ENCODE measurements at regions not wholly inside any gene's neighbourhood (a gene's known extent, or its start where the extent isn't known, plus 50 kb on each side); places are given as distances from the start of the nearest gene placed in this dataset.

DNA sequence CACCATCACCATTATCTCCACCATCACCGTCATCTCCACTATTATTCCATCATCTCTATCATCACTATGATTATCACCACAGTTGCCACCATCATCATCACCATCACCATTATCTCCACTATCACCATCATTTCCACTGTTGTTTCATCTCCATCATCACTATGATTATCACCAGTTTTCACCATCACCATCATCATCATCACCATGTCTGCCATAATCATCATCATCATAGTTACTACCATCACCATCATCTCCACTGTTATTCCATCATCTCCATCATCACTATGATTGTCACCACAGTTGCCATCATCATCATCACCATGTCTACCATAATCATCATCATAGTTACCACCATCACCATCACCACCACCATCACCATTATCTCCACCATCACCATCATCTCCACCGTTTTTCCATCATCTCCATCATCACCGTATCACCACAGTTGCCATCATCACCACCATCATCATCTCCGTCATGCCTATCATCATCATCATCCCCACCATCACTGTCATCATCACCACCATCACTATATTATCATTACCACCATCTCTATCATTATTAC lies 264.9 kb downstream of the BRD1 start:
- no peak for ATAC-seq (replicated peaks in 6 of 8)
- Histone ChIP-seq H3K27ac (no peak overlapping the region), H3K4me1 (replicated peaks in 1 of 2) (no peaks in the 10 kb centered on the region), H3K4me3 (no peak overlapping the region)
- WGBS, 10 experiments: 0 to 87% (median 37%) methylated on average over 1 to 4 of the region's 4 CpGs; no CpG with 5 or more reads in 1 of the 10 experiments
- in situ Hi-C loops (cut with MboI; ENCODE audit: low pct_unique_long_range_greater_than_20kb in 2 of 9, low sequenced_read_pairs in 9 of 9, unreplicated experiment in 9 of 9): no loop called here

DNA sequence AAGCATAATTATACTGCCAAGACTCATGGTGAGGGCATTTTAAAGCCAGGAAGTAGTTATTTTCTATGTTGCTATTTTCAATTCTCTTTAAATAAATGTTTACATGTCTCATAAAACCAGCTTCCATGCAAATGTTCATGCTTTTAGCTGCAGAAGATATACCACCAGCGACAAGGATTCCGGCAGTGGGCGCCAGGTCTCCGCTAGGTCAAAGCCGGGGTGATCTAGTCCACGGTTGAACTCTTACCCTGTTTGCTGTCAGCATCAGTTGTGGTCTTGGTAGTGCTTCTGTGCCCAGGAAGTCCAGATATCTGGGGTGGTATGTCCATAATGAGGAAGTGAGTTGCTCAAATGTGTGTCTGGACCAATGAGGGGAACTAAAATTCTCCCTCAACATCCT lies 265.7 kb downstream of the BRD1 start:
- in situ Hi-C loops (cut with MboI; ENCODE audit: low pct_unique_long_range_greater_than_20kb in 2 of 9, low sequenced_read_pairs in 9 of 9, unreplicated experiment in 9 of 9): no loop called here
- no peak overlapping the region for H3K27ac ChIP-seq
- H3K4me3 ChIP-seq: no peak overlapping the region
- no peaks in the 10 kb centered on the region for H3K4me1 ChIP-seq (replicated peaks in 1 of 2)
- WGBS, 10 experiments: 28 to 100% (median 80%) methylated on average over 1 to 6 of the region's 6 CpGs; no CpG with 5 or more reads in 2 of the 10 experiments
- no peak for ATAC-seq (replicated peaks in 6 of 8)

DNA sequence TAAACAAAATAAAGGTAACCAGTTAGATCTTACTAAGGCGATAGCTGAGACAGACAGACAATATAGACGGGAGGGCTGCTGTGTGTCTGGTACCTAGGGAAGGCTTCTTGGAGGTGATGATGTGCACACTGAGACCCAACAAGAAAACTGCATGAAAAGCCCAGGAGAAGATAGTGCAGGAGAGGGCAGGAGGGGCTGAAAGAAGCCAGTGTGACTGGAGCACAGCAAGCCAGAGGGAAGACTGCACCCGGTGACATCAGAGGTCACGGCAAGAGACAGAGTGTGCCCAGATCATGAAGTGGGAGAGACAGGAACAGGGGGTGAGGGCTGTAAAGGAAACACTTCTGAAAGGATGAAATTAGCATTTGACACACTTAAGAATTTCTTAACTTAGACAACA lies 266.3 kb downstream of the BRD1 start:
- in situ Hi-C loops (cut with MboI; ENCODE audit: low pct_unique_long_range_greater_than_20kb in 2 of 9, low sequenced_read_pairs in 9 of 9, unreplicated experiment in 9 of 9): no loop called here
- ATAC-seq (replicated peaks in 6 of 8): no peak
- WGBS, 10 experiments: 44 to 88% (median 70%) methylated on average over 2 to 4 of the region's 4 CpGs; no CpG with 5 or more reads in 5 of the 10 experiments
- H3K4me1 ChIP-seq (replicated peaks in 1 of 2): no peaks in the 10 kb centered on the region
- H3K27ac ChIP-seq: no peak overlapping the region
- no peak overlapping the region for H3K4me3 ChIP-seq

DNA sequence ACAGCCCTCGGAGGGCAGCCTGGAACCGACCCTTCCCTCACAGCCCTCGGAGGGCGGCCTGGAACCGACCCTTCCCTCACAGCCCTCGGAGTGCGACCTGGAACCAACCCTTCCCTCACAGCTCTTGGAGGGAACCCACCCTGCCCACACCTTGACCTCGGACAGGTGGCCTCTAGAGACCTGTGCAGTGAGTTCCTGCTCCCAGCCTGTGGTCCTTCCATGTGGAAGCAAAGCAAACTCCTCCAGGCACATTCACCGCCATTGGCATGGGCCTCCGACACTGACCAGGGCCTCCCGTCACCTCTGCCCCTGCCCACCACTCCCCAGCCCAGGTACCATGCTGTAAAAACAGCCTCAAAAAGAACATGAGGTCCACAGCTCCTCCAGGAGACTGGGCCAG lies 272.1 kb downstream of the BRD1 start:
- Histone ChIP-seq H3K4me1 (replicated peaks in 1 of 2) (no peaks in the 10 kb centered on the region), H3K4me3 (no peak overlapping the region), H3K27ac (no peak overlapping the region)
- no peak for ATAC-seq (replicated peaks in 6 of 8)
- WGBS, 10 experiments: 60 to 78% methylated on average over 1 to 4 of the region's 11 CpGs; no CpG with 5 or more reads in 8 of the 10 experiments
- in situ Hi-C loops (cut with MboI; ENCODE audit: low pct_unique_long_range_greater_than_20kb in 2 of 9, low sequenced_read_pairs in 9 of 9, unreplicated experiment in 9 of 9): no loop called here

- in situ Hi-C loops (cut with MboI; ENCODE audit: low pct_unique_long_range_greater_than_20kb in 2 of 9, low sequenced_read_pairs in 9 of 9, unreplicated experiment in 9 of 9): no loop called here
- Histone ChIP-seq H3K4me3 (no peak overlapping the region), H3K4me1 (replicated peaks in 1 of 2) (no peaks in the 10 kb centered on the region), H3K27ac (no peak overlapping the region)
- no peak for ATAC-seq (replicated peaks in 6 of 8)
- 0 to 93% (median 67%) methylated on average over 1 to 5 of the region's 17 CpGs; no CpG with 5 or more reads in 5 of the 10 experiments for WGBS, 10 experiments
Measured at GRCh38 chr22:49554741-49555140, 272.9 kb downstream of the BRD1 start.

DNA sequence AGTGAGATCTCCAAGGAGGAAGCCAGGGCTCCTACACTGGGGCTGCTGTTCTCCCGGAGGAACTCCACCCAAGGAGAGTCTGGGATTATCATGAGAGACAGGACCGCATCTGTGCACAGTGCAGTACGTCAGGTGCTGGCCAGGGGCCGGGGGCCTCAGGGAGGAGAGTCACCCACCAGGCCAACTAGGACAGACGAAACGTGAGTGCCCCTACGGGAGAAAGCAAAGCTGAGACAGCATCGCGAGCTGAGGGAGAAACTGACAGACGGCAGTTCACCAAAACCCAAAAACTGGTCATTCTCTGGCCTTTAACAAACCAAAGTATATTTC lies 273.4 kb downstream of the BRD1 start:
- Histone ChIP-seq H3K4me1 (replicated peaks in 1 of 2) (no peaks in the 10 kb centered on the region), H3K27ac (no peak overlapping the region), H3K4me3 (no peak overlapping the region)
- 35 to 100% (median 75%) methylated on average over 1 to 4 of the region's 10 CpGs; no CpG with 5 or more reads in 4 of the 10 experiments for WGBS, 10 experiments
- ATAC-seq (replicated peaks in 6 of 8): no peak
- in situ Hi-C loops (cut with MboI; ENCODE audit: low pct_unique_long_range_greater_than_20kb in 2 of 9, low sequenced_read_pairs in 9 of 9, unreplicated experiment in 9 of 9): no loop called here

- 0 to 94% (median 69%) methylated on average over 1 to 7 of the region's 20 CpGs; no CpG with 5 or more reads in 4 of the 10 experiments for WGBS, 10 experiments
- no peak overlapping the region for H3K4me3 ChIP-seq
- in situ Hi-C loops (cut with MboI; ENCODE audit: low pct_unique_long_range_greater_than_20kb in 2 of 9, low sequenced_read_pairs in 9 of 9, unreplicated experiment in 9 of 9): no loop called here
- H3K4me1 ChIP-seq (replicated peaks in 1 of 2): no peaks in the 10 kb centered on the region
- ATAC-seq (replicated peaks in 6 of 8): peak in 2 of 8 experiments; percentile 44
- no peak overlapping the region for H3K27ac ChIP-seq
Measured at GRCh38 chr22:49553518-49554295, 274.0 kb downstream of the BRD1 start.

GRCh38 chr22:49553076-49553475 lies 274.6 kb downstream of the BRD1 start:
- Histone ChIP-seq H3K4me3 (no peak overlapping the region), H3K27ac (no peak overlapping the region), H3K4me1 (replicated peaks in 1 of 2) (no peaks in the 10 kb centered on the region)
- 54% methylated on average over 2 of the region's 11 CpGs; no CpG with 5 or more reads in 9 of the 10 experiments for WGBS, 10 experiments
- no peak for ATAC-seq (replicated peaks in 6 of 8)
- in situ Hi-C loops (cut with MboI; ENCODE audit: low pct_unique_long_range_greater_than_20kb in 2 of 9, low sequenced_read_pairs in 9 of 9, unreplicated experiment in 9 of 9): no loop called here

DNA sequence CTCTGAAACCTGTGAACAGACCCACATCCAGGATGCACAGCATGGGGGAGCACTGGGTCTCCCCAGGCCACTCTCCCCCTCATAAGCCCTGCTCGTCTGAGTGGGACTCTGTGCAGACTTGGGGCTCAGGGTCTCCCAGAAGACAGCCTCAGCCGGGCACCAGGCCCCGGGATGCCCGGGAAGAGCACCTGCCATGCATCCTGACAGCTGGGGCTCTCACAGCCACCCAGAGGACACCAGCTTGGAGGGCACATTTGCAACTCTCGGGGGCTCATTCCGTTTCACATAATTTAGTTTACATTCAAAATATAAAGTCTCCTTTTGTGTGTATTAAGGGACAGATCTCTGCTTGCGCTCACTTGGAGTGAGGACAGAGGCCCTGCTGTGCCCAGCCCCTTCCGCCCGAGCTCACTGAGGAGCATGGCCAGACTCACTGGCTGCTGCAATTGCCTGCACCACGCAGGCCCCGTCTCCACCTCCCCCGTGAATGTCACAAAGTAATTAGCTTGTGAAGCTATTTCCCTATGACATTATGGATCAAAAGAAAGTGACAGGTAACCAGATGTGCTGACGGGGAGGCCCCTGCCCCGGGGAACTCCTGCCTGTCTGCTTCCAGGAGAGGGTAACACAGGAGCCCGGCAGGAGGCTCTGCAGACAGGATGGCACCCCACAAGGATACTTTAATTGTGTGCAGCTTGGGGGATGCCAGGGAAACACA lies 275.6 kb downstream of the BRD1 start:
- 0 to 54% (median 22%) methylated on average over 3 to 9 of the region's 15 CpGs; no CpG with 5 or more reads in 5 of the 10 experiments for WGBS, 10 experiments
- peak in 1 of 8 experiments; percentile 25 for ATAC-seq (replicated peaks in 6 of 8)
- no peak overlapping the region for H3K27ac ChIP-seq
- no peak overlapping the region for H3K4me3 ChIP-seq
- H3K4me1 ChIP-seq (replicated peaks in 1 of 2): no peaks in the 10 kb centered on the region
- in situ Hi-C loops (cut with MboI; ENCODE audit: low pct_unique_long_range_greater_than_20kb in 2 of 9, low sequenced_read_pairs in 9 of 9, unreplicated experiment in 9 of 9): no loop called here

DNA sequence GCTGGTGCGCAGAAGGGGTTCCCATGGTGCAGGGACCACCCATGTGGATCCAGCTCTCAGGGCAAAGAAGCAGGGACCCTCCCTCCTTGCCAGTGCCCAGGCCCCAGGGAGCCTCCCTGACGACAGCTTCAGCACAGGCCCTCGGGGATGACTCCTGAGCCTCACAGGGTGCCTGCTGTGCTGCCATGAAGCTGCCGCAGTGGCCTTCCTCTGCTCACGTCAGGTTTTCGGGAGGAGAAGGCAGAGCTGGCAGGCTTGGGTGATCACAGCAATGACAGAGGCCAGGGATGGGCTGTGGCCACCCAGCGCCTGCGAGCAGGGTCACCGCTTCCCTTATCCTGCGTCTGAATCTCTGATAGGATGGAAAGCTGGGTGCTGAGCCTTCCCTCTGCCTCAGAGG lies 276.2 kb downstream of the BRD1 start:
- 20 to 90% (median 67%) methylated on average over 1 to 4 of the region's 10 CpGs; no CpG with 5 or more reads in 5 of the 10 experiments for WGBS, 10 experiments
- in situ Hi-C loops (cut with MboI; ENCODE audit: low pct_unique_long_range_greater_than_20kb in 2 of 9, low sequenced_read_pairs in 9 of 9, unreplicated experiment in 9 of 9): no loop called here
- Histone ChIP-seq H3K4me3 (no peak overlapping the region), H3K4me1 (replicated peaks in 1 of 2) (no peaks in the 10 kb centered on the region), H3K27ac (no peak overlapping the region)
- ATAC-seq (replicated peaks in 6 of 8): no peak

DNA sequence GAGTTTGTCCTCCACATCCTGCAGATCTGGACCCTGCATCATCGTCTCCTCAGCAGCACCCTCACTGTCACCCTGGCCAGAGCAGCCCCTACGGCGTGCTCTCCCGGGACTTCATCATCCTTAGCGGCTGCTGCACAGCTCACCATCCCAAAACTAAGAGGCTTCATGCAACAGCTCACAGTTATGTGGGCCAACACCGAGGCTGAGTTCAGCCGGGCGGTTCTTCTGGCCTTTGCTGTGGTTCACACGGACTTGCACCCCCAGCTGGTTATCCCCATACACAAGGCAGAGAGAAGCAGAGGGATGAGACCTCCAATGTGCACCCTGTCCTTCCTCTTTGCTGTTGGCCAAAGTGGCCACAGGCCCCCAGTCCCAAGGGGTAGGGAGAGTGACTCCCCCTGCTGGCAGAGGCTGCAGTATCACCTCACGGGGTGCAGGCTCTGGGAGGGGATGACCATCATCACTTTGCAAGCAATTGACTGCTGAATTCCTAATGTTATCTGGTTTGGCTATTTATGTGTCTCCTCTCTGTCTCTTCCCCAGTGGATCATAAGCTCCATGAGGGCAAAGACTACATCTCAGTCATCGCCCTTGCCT lies 276.8 kb downstream of the BRD1 start:
- no peak for ATAC-seq (replicated peaks in 6 of 8)
- WGBS, 10 experiments: 0 to 100% (median 65%) methylated on average over 1 to 8 of the region's 11 CpGs; no CpG with 5 or more reads in 1 of the 10 experiments
- Histone ChIP-seq H3K4me1 (replicated peaks in 1 of 2) (no peaks in the 10 kb centered on the region), H3K27ac (no peak overlapping the region), H3K4me3 (no peak overlapping the region)
- in situ Hi-C loops (cut with MboI; ENCODE audit: low pct_unique_long_range_greater_than_20kb in 2 of 9, low sequenced_read_pairs in 9 of 9, unreplicated experiment in 9 of 9): no loop called here

DNA sequence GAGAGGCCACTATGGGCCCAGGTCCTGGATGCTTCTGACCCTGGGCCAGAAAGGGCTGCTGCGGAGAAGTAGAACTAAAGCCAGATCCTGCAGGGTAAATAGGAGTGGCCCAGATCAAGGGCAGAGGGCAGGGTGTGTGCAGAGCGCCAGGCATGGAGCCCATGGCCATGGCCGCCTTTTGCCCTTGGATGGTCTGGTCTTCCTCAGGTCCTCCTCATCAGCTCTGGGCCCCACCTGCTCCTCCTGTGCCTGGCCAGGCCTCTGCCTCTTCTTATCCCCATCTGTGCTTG lies 277.6 kb downstream of the BRD1 start:
- 18 to 89% (median 70%) methylated on average over 2 to 3 of the region's 3 CpGs; no CpG with 5 or more reads in 5 of the 10 experiments for WGBS, 10 experiments

More for the DNA sequence above, 277.6 kb downstream of the BRD1 start:
- ATAC-seq (replicated peaks in 6 of 8): no peak
- in situ Hi-C loops (cut with MboI; ENCODE audit: low pct_unique_long_range_greater_than_20kb in 2 of 9, low sequenced_read_pairs in 9 of 9, unreplicated experiment in 9 of 9): no loop called here
- no peaks in the 10 kb centered on the region for H3K4me1 ChIP-seq (replicated peaks in 1 of 2)
- H3K4me3 ChIP-seq: no peak overlapping the region
- H3K27ac ChIP-seq: no peak overlapping the region
